IPS-NIHi11 (cell line): ENCODE measurements at regions not wholly inside any gene's neighbourhood (a gene's known extent, or its start where the extent isn't known, plus 50 kb on each side); places are given as distances from the start of the nearest gene placed in this dataset.

Experiments
- DNase-seq: peaks from one replicate; pipeline ENCODE4 v3.0.0; 2012; ENCODE audit warnings: mixed read lengths, low spot score

- no peak for DNase-seq
These were observed 78.1 kb downstream of the ASB9 start for GRCh38 chrX:15191830-15192229.

- DNase-seq: no peak
These were observed 81.8 kb downstream of the ASB9 start for GRCh38 chrX:15188039-15188438.

DNA sequence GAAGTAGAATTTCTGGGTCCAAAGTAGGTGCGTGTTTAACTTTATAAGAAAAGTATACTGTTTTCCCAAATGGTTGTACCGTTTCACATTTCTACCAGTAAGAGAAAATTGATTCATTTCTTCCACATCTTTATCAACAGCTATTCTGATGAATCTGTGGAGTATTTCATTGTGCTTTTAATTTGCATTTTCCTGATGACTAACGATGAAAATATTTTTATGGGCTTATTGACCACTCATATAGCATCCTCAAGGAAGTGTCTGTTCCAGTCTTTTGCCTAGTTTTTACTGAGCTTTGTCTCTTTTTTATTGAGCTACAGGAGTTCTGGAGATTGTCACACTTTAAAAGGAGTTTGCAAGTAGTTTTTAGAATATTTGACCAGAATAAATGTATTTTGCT is 92.6 kb downstream of the ASB9 start:
- no peak for DNase-seq

- DNase-seq: no peak
These were observed 96.5 kb downstream of the ASB9 start for GRCh38 chrX:15173411-15173810.

- no peak for DNase-seq
These were observed 99.0 kb downstream of the ASB9 start for GRCh38 chrX:15170927-15171326.

GRCh38 chrX:15167826-15168225 is 102.1 kb downstream of the ASB9 start:
- no peak for DNase-seq

DNA sequence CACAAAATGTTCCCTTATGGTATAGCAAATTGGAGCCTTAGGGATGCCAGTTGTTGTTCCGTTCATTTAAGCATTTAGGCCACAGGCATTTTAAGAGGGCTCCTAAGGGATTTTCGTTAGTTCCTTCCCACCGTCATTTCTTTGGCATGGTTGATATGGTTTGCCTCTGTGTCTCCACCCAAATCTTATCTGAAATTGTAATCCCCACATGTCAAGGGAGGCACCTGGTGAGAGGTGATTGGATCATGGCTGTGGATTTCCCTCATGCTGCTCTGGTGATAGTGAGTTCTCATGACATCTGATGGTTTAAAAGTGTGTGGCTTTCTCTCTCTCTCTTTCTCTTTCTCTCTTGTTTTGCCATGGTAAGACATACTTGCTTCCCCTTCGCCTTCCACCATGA is 104.1 kb downstream of the ASB9 start:
- no peak for DNase-seq

DNA sequence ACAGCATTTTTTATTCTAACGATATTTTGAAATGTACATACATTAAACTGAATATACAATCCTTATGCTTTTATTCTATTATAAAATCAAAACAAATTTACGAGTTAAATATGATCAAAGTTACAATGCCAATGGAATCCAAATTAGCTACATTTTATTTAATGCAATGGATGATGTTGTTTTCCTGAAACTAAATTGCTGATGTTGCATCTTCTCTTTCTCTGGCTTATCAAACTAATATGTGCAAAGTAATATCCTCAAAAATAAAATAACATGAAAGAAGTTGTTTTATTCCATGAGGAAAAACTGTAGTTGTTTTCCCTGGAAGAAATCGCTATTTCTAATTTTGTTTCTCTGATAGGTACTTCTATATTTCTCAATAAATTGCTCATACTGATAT is 106.8 kb downstream of the ASB9 start:
- no peak for DNase-seq

- DNase-seq: no peak
These were observed 109.3 kb downstream of the ASB9 start for GRCh38 chrX:15160558-15161095.

- no peak for DNase-seq
These were observed 111.0 kb downstream of the ASB9 start for GRCh38 chrX:15158736-15159406.

DNA sequence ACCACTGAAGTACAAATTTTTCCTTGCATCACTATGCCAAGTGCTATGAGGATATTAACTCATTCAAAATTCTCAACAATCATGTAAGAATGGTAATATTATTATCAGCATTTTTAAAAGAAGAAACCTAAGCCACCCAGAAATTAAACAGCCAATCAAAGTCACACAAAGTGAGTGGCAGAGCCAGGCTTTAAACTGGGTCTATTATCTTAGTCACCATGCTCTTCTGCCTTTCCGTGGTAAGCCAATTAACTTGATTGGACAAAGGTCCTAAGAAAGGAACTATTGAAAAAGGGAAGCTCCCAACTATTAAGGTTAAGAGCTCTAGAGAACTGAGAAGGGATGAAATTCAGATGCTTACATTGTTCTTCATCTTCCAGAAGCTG is 111.5 kb downstream of the ASB9 start:
- DNase-seq: no peak

DNA sequence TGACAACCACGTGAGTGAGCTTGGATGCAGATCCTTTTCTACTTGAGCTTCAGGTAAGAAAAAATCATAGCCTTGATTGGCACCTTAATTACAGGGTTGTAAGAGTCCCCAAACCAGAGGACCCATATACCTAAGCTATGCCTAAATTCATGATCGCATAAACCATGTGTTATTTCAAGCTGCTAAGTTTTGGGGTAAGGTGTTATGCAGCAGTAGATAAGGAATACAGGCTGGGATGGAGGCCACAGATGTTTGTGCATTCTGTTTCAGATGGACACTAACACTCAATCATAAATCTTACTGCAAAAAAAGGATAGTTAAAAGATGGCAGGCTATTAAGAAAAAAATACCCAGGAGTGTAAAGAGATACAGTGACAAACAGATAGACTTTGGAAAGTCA is 112.3 kb downstream of the ASB9 start:
- DNase-seq: no peak

GRCh38 chrX:15151267-15152186 is 118.4 kb downstream of the ASB9 start:
- no peak for DNase-seq

DNA sequence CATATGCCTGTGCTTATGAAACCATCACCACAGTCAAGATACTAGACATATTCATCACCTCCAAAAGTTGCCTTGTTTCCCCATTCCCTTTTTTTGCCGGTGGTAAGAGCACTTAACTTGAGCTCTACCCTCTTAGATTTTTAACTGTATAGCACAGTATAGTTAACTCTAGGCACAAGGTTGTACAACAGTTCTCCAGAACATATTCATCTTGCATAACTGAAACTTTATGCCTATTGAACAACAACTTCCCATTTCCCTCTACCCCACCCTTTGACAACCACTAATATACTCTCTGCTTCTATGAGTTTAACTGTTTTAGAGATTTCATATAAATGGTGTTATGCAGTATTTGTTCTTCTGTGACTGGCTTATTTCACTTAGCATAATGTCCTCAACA is 119.3 kb downstream of the ASB9 start:
- no peak for DNase-seq

DNA sequence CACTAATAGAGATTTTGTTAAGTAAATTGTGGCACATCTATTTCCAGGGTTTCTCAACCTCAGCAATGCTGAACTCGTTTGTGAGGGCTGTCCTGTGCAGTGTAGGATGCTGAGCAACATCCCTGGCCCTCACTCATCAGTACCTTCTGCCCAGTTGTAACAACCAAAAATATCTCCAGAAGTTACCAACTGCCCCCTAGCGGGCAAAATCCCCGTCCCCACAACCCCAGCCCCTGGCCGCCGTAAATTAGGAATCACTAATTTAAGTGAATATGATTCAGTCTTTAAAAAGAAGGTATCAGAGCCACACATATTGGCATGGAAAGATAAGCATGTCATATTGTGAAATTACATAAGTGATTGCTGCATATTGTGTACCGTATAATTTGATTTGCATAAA is 123.4 kb downstream of the ASB9 start:
- DNase-seq: peak; percentile 14

- no peak for DNase-seq
These were observed 126.1 kb downstream of the ASB9 start for GRCh38 chrX:15143825-15144121.

- peak; percentile 39 for DNase-seq
These were observed 126.6 kb downstream of the ASB9 start for GRCh38 chrX:15143050-15143824.

DNA sequence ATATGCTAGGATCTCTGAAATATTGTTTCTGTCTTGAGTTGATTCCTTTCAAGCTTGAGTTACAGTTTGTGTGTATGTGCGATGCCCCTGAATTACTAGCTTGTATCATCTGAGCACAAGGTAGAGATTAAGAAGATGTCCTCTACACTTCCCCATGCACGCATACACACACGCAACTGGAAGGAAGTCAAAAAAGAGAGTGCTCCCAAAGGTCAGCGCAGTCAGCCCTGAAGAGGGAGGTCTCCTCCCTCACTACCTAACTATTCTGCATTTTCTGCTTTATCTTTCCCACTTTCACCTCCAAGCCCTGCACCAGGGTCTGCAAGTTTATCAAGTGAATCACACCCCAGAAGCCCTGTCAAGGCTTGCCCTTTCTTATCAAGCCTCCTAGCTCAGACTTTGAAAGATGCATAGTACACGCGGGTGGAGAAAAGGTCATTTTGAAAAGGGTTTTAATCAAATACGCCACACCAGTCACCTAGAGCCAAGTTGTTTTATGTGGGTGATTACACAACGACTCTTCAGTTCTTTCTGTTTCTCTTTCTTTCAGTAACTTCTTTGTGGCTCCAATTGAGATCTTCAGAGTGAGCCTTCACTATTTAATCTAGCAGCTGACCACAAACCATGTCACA is 127.7 kb downstream of the ASB9 start:
- no peak for DNase-seq

DNA sequence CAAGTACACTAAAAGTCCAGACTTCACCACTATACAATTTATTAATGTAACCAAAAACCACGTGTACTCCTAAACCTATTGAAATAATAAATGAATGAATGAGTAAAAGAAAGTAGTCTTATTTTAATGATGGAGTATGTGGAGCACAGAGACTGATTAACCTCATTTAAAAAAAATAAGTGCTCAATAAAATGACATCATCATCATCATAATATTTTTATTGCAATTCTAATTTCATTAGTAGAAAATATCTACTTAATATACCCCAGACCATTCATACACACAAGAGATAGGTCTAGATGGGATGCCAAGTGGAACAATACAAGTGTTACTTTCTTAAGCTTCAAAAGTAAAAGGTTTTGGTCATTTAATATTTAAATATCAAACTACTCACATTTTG is 133.1 kb downstream of the ASB9 start:
- no peak for DNase-seq

GRCh38 chrX:15129412-15129811 is 140.5 kb downstream of the ASB9 start:
- no peak for DNase-seq

DNA sequence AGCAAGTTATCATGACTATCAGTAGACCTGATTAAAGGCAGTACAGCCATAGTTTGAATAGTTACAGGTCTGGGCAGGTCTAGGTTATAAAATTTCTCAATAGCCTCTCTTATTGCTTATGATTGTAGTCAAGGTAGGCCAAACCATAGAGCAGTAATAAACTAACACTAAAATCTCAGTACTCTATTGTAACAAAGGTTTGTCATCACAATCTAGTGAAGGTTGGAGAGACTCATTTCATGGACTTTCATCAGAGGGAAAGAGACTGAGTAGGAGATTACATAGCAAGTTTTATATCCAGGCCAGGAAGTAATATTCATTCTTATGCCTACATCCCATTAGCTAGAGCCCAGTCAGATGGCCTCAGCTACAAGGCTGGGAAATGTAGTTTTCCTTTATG is 141.0 kb downstream of the ASB9 start:
- no peak for DNase-seq

- no peak for DNase-seq
These were observed 142.9 kb downstream of the ASB9 start for GRCh38 chrX:15127010-15127409.
